ENCODE measurements at regions not wholly inside any gene's neighbourhood (a gene's known extent, or its start where the extent isn't known, plus 50 kb on each side); places are given as distances from the start of the nearest gene placed in this dataset.

DNA sequence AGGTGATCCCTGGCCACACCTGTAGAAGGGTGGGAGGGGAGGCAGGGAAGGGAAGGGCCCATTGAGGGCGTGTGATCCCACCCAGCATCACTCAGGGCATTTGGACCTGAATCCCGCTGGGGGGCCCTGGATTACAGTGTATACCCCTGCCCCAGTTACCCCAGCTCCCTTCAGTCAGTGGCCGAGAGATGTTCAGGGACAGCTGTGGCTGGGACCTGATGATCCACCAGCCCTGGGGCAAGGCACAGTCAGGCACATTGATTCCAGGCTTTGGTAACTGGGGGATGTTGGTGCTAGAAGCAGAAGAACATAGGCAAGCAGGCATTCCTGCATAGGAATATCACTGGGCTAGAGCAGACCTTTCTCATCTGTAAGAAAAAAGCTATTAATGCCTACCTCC, 170.3 kb downstream of the FOXL1 start:
- ATAC-seq = no peak

DNA sequence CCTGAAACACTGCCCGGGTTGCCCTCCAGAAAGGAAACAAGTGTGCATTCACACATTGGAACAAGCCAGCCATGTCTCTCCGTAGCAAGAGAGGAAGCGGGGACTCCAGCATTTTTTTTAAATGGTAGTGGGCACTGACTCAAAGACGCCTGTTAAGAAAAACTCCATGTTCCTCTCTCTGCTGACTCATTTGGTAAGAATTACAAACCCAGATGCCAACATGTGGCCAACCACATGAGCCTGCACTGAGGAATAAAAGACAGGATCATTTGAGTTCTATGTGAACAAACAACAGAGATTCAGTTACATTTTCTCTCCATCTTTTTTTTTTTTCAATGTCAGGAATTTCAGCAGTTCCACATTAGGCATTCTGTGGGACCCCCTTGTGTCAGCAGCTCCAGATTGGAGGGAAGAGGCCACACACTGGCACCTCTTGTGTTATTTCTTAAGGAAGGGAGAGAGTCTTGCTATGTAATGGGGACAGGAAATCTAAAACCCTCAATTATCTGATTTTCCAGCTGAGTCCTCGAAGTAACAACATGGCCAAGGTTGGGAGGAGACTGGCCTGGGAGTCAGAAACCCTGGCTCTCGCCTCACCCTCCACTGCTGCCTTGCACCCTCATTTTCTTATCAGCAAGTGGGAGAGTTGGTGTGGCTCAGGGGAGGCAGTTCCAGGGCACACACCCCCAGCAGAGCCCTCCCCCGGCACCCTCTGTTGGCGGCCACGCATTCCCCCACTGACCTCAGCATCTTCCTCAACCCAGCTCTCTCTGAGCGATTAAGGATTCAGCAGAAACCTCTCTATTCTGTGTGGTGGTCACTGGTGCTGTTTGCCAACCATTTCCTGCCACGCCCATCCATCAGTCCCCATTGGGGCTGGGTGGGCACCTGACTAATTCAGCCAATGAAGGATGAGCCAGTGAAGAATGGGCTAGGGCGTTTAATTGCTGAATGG, 173.0 kb downstream of the FOXL1 start:
- ATAC-seq = no peak

DNA sequence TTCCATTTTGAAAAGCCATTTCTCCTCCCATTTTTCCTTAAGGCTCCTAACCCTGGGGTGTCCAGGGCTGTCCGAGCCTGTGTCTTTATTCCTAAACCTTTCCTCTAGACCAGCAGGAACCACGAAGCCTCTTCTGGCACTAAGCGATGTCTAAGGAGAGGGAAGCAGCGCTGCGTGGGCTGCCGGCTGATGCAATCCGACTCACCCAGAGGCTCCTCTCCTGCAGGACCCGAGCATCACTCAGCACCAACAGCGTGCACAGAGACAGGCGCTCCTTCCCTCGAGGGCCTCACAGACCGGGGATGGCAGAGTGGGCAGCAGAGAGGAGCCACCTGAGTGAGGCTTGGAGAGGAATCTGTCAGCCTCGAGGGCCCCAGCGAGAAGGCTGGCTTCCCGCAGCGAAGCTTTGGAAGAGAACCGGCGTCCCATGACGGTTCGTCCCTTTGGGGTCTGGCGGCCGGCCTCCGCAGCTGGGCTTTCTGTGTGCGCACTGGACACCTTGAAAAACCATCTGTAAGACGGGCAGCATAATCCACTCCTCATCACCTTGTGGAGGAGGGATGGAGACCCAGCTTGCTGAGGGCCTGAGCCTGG, 174.3 kb downstream of the FOXL1 start:
- ATAC-seq = no peak

DNA sequence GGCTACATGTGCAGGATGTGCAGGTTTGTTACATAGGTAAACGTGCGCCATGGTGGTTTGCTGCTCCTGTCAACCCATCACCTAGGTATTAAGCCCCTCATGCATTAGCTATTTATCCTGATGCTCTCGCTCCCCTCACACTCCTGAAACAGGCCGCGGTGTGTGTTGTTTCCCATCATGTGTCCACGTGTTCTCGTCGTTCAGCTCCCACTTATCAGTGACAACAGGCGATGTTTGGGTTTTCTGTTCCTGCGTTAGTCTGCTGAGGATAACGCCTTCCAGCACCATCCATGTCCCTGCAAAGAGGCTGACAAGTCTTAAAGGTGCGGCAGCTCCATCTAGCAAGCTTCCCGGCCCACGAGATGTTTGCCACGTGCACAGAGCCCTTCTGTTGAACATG, 175.1 kb downstream of the FOXL1 start:
- no peak for ATAC-seq

DNA sequence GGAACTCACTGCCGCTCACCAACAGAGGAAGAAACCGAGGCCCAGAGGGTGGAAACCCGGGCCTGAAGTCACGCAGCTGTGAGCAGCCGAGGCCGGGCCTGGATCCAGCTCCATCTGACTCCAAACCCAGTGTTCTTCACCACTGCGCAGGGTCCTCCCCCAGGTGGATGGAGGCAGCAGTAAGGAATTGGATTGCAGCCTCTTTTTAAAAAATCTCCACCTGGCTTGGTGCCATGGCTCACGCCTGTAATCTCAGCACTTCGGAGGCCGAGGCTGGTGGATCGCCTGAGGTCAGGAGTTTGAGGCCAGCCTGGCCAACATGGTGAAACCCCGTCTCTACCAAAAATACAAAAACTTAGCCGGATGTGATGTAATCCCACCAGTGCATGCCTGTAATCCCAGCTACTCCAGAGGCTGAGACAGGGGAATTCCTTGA, 177.2 kb downstream of the FOXL1 start:
- no peak for ATAC-seq

DNA sequence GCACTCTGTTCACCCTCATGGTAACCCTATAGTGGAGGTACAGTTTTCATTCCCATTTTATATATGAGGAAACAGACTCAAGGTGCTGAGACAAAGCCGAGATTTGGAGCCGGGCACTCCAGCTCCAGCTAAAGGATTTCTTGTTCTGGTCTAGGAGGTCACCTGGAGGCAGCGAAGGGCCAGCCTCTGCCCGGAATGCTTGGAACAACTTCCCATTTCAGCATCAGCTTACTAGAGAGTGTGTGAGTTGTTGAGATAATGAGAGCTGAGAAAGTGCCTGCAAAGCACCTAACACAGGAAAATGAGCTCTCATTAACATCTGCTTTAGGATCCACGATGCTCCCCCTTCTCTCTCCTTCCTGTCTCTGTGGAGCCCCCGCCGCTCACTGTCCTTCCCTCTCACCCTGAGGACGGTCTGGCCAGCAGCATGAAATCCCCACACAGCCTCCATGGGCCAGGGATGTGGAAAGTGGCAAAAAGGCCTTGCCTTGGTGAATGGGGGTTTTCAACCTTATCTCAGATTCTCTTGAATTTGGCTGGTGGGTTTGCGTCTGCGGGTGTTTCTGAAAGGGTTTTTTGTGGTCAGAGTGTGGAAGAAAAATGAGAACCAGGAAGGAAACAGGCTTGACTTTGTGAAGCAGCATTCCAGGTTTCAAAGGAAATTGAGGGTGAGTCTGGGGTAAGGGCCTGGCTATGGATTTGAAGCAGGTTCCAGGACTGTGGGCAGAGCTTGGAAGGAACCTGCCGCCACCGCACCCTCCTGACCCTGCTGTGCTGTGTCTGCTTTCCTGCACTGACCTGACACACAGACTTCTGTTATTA, 178.7 kb downstream of the FOXL1 start:
- no peak for ATAC-seq

DNA sequence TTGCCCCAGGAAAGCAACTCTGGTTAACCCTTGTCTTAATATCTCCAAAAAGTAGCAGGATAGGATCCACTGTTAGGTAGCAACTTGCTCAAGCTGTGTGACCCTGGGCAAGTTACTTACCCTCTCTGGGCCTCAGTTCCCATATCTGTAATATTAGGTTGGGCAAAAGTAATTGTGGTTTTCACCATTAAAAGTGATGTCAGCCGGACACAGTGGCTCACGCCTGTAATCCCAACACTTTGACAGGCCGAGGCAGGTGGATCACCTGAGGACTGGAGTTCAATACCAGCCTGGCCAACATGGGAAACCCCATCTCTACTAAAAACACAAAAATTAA, 179.3 kb downstream of the FOXL1 start:
- no peak for ATAC-seq

DNA sequence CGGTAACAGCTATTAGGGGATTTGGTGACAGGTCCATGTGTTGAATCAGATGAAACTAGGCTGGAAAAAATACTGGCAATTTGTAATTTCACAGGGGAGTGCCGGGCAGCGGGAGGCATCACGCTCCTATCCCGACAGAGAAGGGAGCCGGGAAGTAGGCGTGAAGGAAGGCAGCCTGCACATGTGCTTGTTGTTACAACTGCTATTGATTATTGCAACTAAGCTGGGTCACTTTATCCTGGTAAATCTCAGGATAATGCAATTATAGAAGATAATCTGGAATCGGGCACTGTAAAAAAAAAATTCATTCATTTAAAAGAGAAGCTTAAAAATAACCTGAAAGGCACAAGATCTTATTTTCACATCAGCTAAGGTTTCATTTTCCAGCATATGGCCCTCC, 180.6 kb downstream of the FOXL1 start:
- ATAC-seq = no peak

DNA sequence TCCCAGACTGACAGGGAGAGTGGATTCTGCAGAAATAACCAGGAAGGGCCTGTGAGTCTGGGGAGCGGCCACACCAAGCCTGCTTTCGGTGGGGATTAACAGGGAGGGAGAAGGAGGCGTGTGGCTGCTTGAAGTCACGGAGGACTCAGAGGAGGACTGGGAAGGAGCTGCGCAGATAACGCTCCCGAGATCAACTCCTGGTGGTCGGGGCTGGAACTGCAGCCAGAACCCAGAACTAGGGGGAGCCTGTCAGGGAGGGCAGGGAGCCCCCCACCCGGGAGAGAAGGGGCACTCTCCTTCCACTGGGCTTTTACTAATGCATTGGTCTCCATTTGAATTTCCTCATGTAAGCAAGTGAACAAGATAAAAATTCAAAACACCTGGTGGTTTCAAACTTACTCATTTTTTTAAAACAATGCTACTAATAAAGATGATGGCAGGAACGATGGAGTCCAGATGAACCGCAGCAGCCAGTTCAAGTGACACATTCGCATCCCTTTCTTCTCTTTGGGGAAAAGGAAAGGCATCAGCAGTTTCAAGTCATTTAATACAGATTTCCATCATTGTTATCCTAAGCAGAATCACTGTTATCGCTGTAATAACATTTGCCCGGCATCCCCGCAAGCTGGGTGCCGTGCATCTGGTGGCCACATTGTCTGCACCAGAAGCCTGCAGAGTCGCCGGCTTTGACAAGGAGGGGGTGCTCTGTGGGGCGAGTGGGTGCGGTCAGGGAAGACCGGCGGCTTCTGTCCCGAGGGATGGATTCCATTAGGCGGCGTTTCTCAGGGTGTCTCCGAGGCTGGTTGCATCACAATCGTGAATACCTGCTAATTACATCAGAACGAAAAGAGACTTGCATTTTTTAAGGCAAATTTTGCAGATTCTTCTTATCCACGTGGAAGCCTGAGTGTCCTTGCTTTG, 183.0 kb downstream of the FOXL1 start:
- ATAC-seq = peak in 1 of 2 donors; percentile 43

DNA sequence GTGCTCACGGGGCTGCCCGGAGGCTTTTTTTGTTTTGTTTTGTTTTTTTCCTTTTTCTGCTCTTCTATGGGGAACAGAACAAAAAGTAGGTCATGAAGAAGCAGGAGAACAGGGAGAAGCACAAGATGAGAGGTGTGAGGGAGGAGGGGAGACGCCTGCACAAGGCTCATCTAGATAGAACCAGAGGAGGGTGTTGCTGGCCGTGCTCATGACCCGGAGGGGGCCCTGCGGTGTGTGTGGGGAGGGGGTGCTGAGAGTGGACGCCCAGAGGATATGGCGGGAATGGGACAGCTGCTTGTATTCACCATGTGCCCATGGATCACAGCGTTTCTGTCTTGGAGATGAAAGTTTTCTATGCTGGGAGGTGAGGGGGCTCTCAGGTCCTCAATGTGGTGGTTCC, 183.7 kb downstream of the FOXL1 start:
- no peak for ATAC-seq

DNA sequence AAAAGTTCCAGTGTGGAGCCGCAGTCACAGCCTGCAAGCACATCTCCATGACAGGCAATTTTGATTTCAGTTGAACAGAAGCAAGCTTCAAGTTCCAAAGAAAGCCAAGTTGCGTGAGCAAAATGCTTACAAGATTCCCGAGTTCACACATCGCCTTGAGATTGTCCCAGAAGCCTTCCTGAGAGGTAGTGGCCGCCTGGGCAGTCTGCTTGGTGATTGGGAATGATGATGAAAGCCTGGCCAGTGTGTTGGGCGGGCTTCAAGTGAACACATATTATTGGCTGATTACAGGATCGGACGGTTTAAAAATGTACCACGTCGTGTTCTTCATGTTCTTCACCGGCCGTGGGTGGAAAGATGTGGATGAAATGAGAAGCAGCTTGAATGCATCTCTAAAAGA, 185.5 kb downstream of the FOXL1 start:
- ATAC-seq = no peak

DNA sequence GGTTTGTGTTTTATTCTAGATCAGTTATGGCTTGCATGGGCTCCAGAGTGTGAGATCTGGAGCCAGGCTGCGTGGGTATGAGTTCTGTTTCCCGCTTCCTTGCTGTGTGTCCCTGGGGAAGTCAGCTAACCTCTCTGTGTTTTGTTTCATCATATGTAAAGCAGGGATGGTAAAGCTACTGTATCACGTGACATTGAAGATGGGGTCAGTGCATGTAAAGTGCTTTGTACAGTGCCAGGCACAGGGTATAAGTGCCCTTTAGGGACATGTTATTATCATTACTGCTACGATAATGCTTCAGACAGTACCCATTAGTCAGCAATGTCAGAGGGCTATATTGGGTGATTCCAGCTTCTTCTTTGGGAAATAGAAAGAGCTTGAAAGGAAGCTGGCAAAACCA, 186.2 kb downstream of the FOXL1 start:
- no peak for ATAC-seq

DNA sequence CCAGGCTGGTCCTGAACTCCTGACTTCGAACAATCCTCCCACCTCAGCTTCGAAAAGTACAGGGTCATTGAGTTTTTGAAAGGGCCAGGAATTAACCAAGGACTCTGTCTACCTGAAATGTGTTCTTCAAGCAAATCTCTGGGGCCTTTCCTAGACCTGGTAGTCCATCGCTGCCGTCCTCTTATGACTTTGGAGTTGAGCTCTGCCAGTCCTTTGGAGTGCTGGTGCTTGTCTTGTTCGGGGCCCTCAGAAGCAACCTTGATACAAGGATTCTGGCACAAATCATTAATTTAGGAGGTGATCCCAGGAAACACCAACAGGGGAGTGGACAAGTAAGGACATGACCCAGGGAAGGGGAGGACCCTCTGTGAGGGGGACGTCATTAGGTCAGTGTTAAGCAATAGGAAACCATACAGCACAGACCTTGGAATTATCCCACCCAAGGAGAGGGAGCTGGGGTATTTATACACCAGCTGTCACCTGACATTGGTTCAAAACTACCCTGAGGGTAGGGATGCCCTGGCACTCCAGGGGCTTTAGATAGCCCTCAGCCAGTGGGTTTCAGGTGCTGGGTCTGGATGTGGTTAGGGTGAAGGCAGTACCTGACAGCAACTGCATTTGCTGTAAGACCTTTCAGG, 187.2 kb downstream of the FOXL1 start:
- ATAC-seq = no peak

DNA sequence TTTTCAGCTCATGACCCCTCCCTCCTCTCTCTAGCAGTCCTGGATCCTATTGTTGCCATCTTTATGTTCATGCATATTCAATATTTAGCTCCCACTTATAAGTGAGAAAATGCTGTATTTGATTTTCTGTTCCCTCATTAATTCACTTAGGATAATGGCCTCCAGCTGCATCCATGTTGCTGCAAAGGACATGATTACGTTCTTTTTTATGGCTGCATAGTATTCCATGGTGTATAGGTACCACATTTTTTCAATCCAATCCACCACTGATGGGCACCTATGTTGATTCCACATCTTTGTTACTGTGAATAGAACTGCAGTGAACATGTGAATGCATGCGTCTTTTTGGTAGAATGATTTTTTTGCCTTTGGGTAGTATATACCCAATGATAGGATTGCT, 188.4 kb downstream of the FOXL1 start:
- no peak for ATAC-seq

DNA sequence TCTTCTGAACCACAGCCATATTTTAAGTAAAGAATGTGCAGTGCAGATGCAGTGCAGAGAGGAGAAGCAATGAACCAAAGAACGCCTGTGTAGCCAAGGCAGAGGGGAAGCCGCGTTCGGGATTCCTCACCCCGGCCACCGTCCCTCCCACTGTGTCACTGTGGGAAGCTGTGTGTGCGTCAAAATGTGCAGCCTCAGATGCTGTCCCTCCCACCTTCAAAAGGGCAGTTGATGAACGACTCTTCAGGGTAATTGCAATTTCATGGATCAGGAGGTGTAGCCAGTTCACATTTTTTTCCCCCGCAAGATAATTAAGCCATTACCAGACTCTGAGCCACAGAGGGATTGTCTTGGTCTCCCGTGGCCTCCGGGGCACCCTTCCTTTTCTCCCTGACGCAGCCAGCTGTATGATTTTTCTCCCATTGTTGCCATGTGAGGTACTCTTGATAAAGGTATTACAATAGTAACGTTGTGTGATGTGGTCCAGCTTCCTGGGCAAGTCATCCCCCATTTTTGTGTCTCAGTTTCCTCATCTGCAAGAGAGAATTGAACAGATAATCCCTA, 190.0 kb downstream of the FOXL1 start:
- no peak for ATAC-seq

DNA sequence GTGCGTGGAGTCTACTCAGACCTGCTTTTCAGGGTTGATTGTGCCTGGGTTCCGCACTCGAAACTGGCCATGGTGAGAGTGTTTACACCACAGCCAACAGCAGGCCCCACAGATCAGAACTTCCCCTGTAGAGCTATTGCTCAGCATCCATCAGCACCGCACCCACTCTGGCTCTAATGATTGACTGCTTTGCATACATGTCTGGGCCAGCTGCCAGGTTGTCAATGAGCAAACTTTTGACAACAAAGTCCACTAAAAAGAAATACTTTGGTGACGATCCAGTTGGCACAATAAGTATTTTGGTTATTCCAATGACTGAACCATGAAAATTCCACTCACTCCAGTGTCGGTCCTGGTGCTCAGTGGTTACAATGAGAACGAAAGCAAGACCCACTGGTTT, 190.7 kb downstream of the FOXL1 start:
- ATAC-seq = no peak

DNA sequence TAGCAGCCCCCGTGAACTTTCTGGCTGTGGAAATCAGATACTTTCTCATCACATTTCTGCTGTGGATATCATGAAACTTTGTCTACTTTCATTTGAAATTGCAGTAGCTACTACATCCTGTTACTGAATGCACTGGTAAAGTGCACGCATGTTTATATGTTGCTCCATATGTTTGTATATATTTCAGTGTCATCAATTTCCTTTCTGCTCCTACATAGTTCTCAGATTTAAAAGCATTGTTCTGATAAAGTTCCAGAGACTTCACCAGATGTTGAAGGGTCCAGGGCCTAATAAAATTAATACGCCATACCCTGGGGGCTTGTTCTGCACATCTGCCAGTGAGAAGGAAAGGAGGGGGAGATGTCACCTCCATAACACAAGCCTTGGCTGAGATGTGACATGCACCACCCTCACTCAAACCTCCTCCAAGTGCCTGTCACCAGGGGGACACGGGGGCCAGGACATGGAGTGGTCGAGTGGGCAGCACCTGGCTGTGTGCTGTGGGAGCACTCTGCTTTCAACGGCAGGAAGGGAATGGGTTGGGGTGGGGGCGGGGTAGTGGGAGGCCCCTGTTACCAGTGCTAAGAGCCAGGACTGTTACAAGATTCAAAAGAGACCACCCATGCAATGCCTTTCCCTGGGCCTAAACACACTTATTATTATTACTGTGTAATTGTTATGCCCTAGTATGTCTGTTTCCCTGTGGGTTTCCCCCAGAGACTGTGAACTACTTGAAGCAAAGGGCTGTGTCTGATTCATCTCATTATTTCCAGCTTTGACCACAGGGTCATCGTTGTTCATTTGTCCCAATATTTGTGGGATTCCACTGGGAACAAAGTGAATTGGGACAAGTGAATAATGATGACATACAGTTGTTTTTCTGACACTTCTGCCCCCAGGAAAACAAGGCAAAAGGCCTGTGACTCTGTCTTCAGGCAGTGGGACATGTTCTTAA, 193.4 kb downstream of the FOXL1 start:
- ATAC-seq = no peak

DNA sequence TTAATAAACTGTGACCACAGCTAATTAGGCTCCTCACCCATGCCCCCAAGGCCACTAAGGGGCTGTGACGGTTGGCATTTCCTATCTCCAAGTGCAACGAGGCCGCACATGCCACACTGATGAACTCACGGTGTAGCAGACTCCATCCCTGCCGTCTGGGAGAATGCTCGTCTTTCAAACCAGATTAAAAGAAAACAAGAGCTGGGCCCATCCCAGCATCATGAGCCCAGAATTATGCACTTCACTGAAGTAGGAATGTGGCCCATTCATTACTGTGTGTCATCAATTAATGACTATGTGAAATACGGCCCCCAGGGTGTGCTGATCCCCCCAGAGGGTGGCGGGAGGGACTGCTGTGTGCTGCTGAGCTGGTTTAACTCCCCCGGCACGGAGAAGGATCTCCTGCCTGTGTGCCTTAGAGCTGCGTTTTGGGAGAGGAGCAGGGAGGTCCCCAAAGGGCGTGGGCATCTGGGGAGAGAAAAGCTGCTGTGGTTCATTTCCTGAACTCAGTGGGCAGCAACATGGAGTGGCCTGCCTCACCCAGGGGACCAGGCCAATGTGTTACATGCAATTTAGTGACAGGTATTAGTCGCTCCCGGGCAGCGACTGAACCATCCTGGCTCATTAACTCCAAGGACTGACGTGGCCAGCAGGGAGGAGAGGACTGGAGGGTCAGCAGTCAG, 194.5 kb downstream of the FOXL1 start:
- no peak for ATAC-seq

DNA sequence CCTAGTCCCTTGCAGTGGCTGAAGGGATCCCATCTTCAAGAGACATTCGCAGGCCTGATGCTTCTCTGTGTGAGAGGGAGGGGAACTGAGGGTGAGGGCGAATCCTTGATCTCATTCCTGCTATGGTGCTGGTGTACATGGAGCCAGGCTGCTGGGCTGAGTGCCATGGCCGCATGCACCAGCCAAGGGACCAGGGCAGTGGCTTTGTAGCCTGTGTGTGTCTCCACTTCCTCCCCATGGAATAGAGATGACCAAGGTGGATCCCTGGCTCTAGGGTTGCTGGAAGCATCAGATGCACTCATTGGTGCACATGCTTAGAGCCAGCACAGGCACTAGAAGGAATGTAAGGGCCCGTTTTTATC, 195.0 kb downstream of the FOXL1 start:
- ATAC-seq = no peak

DNA sequence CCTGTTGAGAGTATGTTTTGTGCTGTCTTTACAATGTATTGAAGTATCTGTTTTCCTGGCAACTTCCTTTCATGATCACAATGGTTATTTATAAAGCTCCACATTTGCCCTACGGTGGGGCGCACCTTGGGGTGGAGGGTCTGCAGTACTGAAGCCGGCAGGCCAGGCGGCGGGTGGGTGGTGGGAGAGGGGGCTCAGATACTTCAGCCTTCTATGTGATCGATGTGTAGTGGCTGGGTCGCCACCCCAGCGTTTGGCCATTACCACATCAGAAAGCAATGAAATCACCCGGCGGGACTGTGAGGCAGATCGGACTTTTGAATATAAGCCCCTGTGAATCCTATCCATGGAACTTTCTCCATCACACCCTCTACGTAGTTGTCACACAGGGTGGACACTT, 196.6 kb downstream of the FOXL1 start:
- no peak for ATAC-seq
